ENCODE measurements at regions not wholly inside any gene's neighbourhood (a gene's known extent, or its start where the extent isn't known, plus 50 kb on each side); places are given as distances from the start of the nearest gene placed in this dataset.

- no peak for DNase-seq
Observed at GRCh38 chr16:87222335-87222734, 94.9 kb downstream of the C16orf95 start.

GRCh38 chr16:87223656-87224248 lies 93.4 kb downstream of the C16orf95 start:
- DNase-seq = no peak

- DNase-seq = no peak
Observed at GRCh38 chr16:87226926-87227295, 90.3 kb downstream of the C16orf95 start.

GRCh38 chr16:87227296-87227951 lies 89.8 kb downstream of the C16orf95 start:
- DNase-seq = no peak

- DNase-seq = no peak
Observed at GRCh38 chr16:87228363-87228762, 88.8 kb downstream of the C16orf95 start.

- no peak for DNase-seq
Observed at GRCh38 chr16:87229230-87230188, 87.7 kb downstream of the C16orf95 start.

- no peak for DNase-seq
Observed at GRCh38 chr16:87230571-87230970, 86.6 kb downstream of the C16orf95 start.

- DNase-seq = no peak
Observed at GRCh38 chr16:87231295-87231694, 85.9 kb downstream of the C16orf95 start.

- no peak for DNase-seq
Observed at GRCh38 chr16:87231911-87232310, 85.3 kb downstream of the C16orf95 start.

GRCh38 chr16:87233928-87234327 lies 83.3 kb downstream of the C16orf95 start:
- DNase-seq = no peak

GRCh38 chr16:87234601-87235000 lies 82.6 kb downstream of the C16orf95 start:
- no peak for DNase-seq

GRCh38 chr16:87235810-87236515 lies 81.2 kb downstream of the C16orf95 start:
- DNase-seq = no peak

GRCh38 chr16:87236516-87237115 lies 80.6 kb downstream of the C16orf95 start:
- DNase-seq = no peak

GRCh38 chr16:87238361-87238715 lies 78.9 kb downstream of the C16orf95 start:
- DNase-seq = no peak

- no peak for DNase-seq
Observed at GRCh38 chr16:87239545-87239944, 77.6 kb downstream of the C16orf95 start.

- no peak for DNase-seq
Observed at GRCh38 chr16:87240211-87241136, 76.7 kb downstream of the C16orf95 start.

- DNase-seq = no peak
Observed at GRCh38 chr16:87241137-87241771, 75.9 kb downstream of the C16orf95 start.

- no peak for DNase-seq
Observed at GRCh38 chr16:87243478-87243877, 73.7 kb downstream of the C16orf95 start.

- DNase-seq = no peak
Observed at GRCh38 chr16:87244636-87245197, 72.5 kb downstream of the C16orf95 start.

GRCh38 chr16:87245511-87245910 lies 71.7 kb downstream of the C16orf95 start:
- DNase-seq = no peak

Data from stimulated activated naive CD4-positive, alpha-beta T cell treated with Interleukin-2 at 50 U/mL for 16 hours (primary cell).